ENCODE measurements at regions not wholly inside any gene's neighbourhood (a gene's known extent, or its start where the extent isn't known, plus 50 kb on each side); places are given as distances from the start of the nearest gene placed in this dataset.

- FAIRE-seq (no peak), DNase-seq (ENCODE audit: insufficient read length, low spot score) (no peak)
Observed at GRCh38 chr10:88023676-88024075, 160.3 kb downstream of the PTEN start.

GRCh38 chr10:88026031-88026430 lies 162.6 kb downstream of the PTEN start:
- peak; percentile 33 for FAIRE-seq
- no peak for DNase-seq (ENCODE audit: insufficient read length, low spot score)

GRCh38 chr10:88027570-88027969 lies 164.1 kb downstream of the PTEN start:
- FAIRE-seq (peak; percentile 95), DNase-seq (ENCODE audit: insufficient read length, low spot score) (no peak)

GRCh38 chr10:88028072-88028471 lies 164.6 kb downstream of the PTEN start:
- FAIRE-seq (no peak), DNase-seq (ENCODE audit: insufficient read length, low spot score) (no peak)

- DNase-seq (ENCODE audit: insufficient read length, low spot score) = peak; percentile 9
- peak; percentile 78 for FAIRE-seq
Observed at GRCh38 chr10:88028654-88029053, 165.2 kb downstream of the PTEN start.

- DNase-seq (ENCODE audit: insufficient read length, low spot score) = no peak
- FAIRE-seq = peak; percentile 40
Observed at GRCh38 chr10:88032566-88032965, 169.1 kb downstream of the PTEN start.

GRCh38 chr10:88033385-88033784 lies 170.0 kb downstream of the PTEN start:
- DNase-seq (ENCODE audit: insufficient read length, low spot score) (no peak), FAIRE-seq (no peak)

GRCh38 chr10:88033793-88034192 lies 170.4 kb downstream of the PTEN start:
- DNase-seq (ENCODE audit: insufficient read length, low spot score) (no peak), FAIRE-seq (no peak)

GRCh38 chr10:88036126-88036525 lies 172.7 kb downstream of the PTEN start:
- FAIRE-seq (no peak), DNase-seq (ENCODE audit: insufficient read length, low spot score) (no peak)

GRCh38 chr10:88037623-88038022 lies 174.2 kb downstream of the PTEN start:
- no peak for DNase-seq (ENCODE audit: insufficient read length, low spot score)
- no peak for FAIRE-seq

- no peak for FAIRE-seq
Observed at GRCh38 chr10:88038268-88038667, 174.8 kb downstream of the PTEN start.

GRCh38 chr10:88039496-88040200 lies 176.2 kb downstream of the PTEN start:
- no peak for DNase-seq (ENCODE audit: insufficient read length, low spot score)

More at GRCh38 chr10:88038268-88038667, 174.8 kb downstream of the PTEN start:
- no peak for DNase-seq (ENCODE audit: insufficient read length, low spot score)

GRCh38 chr10:88041243-88042159 lies 178.1 kb downstream of the PTEN start:
- FAIRE-seq = no peak
- DNase-seq (ENCODE audit: insufficient read length, low spot score) = no peak

More at GRCh38 chr10:88039496-88040200, 176.2 kb downstream of the PTEN start:
- FAIRE-seq = no peak

GRCh38 chr10:88042160-88043100 lies 179.0 kb downstream of the PTEN start:
- FAIRE-seq (no peak), DNase-seq (ENCODE audit: insufficient read length, low spot score) (no peak)

GRCh38 chr10:88045096-88045495 lies 181.7 kb downstream of the PTEN start:
- FAIRE-seq (no peak), DNase-seq (ENCODE audit: insufficient read length, low spot score) (no peak)

GRCh38 chr10:88045656-88046415 lies 182.4 kb downstream of the PTEN start:
- DNase-seq (ENCODE audit: insufficient read length, low spot score) = no peak

GRCh38 chr10:88047579-88047978 lies 184.2 kb downstream of the PTEN start:
- no peak for FAIRE-seq
- DNase-seq (ENCODE audit: insufficient read length, low spot score) = no peak

More at GRCh38 chr10:88045656-88046415, 182.4 kb downstream of the PTEN start:
- FAIRE-seq = no peak

- DNase-seq (ENCODE audit: insufficient read length, low spot score) (no peak), FAIRE-seq (no peak)
Observed at GRCh38 chr10:88048312-88048711, 184.9 kb downstream of the PTEN start.

- FAIRE-seq (no peak), DNase-seq (ENCODE audit: insufficient read length, low spot score) (no peak)
Observed at GRCh38 chr10:88049204-88049603, 185.8 kb downstream of the PTEN start.

GRCh38 chr10:88057720-88058119 lies 194.3 kb downstream of the PTEN start:
- no peak for DNase-seq (ENCODE audit: insufficient read length, low spot score)
- FAIRE-seq = no peak
